DND-41 (cell line): ENCODE measurements at regions not wholly inside any gene's neighbourhood (a gene's known extent, or its start where the extent isn't known, plus 50 kb on each side); places are given as distances from the start of the nearest gene placed in this dataset.

Source experiments
- EZH2 ChIP-seq: IDR thresholded peaks from 3 replicates; pipeline ENCODE4 v1.6.1; 2012; ENCODE audit warnings: borderline replicate concordance, low read depth, mild to moderate bottlenecking, moderate library complexity, low read length, inconsistent platforms; ENCODE audit not compliant: severe bottlenecking
- TF ChIP-seq, protein P1 (sequence below): IDR thresholded peaks from 2 replicates; pipeline ENCODE4 v1.5.1; 2012; ENCODE audit warnings: borderline replicate concordance, low read length, moderate library complexity, mild to moderate bottlenecking; ENCODE audit not compliant: poor library complexity, severe bottlenecking; ENCODE audit errors: extremely low read depth

GRCh38 chr16:5633845-5634440 lies 536.3 kb upstream of the EEF2KMT start:
- TF ChIP-seq, protein P1, sequence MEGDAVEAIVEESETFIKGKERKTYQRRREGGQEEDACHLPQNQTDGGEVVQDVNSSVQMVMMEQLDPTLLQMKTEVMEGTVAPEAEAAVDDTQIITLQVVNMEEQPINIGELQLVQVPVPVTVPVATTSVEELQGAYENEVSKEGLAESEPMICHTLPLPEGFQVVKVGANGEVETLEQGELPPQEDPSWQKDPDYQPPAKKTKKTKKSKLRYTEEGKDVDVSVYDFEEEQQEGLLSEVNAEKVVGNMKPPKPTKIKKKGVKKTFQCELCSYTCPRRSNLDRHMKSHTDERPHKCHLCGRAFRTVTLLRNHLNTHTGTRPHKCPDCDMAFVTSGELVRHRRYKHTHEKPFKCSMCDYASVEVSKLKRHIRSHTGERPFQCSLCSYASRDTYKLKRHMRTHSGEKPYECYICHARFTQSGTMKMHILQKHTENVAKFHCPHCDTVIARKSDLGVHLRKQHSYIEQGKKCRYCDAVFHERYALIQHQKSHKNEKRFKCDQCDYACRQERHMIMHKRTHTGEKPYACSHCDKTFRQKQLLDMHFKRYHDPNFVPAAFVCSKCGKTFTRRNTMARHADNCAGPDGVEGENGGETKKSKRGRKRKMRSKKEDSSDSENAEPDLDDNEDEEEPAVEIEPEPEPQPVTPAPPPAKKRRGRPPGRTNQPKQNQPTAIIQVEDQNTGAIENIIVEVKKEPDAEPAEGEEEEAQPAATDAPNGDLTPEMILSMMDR: peak; percentile 72
- no peak for TF ChIP-seq EZH2
